Keratinocyte (primary cell): ENCODE measurements at regions not wholly inside any gene's neighbourhood (a gene's known extent, or its start where the extent isn't known, plus 50 kb on each side); places are given as distances from the start of the nearest gene placed in this dataset.

Experiments
- DNase-seq: peaks from one replicate; pipeline ENCODE4 v3.0.0-alpha.2; 2011; ENCODE audit warnings: low read depth, missing footprints, low spot score
- FAIRE-seq: peaks from 2 replicates; lab custom pipeline; 2011; peaks lifted over from hg19 to GRCh38; lab: Jason Lieb, UNC
- H2AFZ ChIP-seq: 2 replicates; pipeline ENCODE4 v1.6.0; 2012; ENCODE audit warnings: low read length, control low read depth, inconsistent platforms; ENCODE audit not compliant: control insufficient read depth
- H3K27ac ChIP-seq: 2 replicates; pipeline ENCODE4 v1.5.1; 2011; ENCODE audit warnings: low read length; ENCODE audit not compliant: control insufficient read depth, insufficient read depth
- H3K27me3 ChIP-seq: 3 replicates; pipeline ENCODE4 v1.6.0; 2011; ENCODE audit warnings: low read length; ENCODE audit not compliant: control insufficient read depth, insufficient read depth; ENCODE audit errors: extremely low read depth
- H3K36me3 ChIP-seq, 2 experiments: 2 replicates in 1 of 2; 3 replicates in 1 of 2; pipeline ENCODE4 v1.5.1; 2011; ENCODE audit warnings: low read length in 2 of 2, mild to moderate bottlenecking in 1 of 2; ENCODE audit not compliant: control insufficient read depth in 2 of 2, insufficient read depth in 2 of 2; ENCODE audit errors: extremely low read depth in 1 of 2
- H3K4me1 ChIP-seq: 3 replicates; pipeline ENCODE4 v1.5.1; 2011; ENCODE audit warnings: low read length; ENCODE audit not compliant: control insufficient read depth, insufficient read depth; ENCODE audit errors: extremely low read depth
- H3K4me2 ChIP-seq: 3 replicates; pipeline ENCODE4 v1.6.0; 2011; ENCODE audit warnings: low read depth, low read length; ENCODE audit not compliant: control insufficient read depth, insufficient read depth; ENCODE audit errors: extremely low read depth
- H3K4me3 ChIP-seq, 3 experiments: fragments of 200-600 bp in 1 of 3; sonication (generic) in 1 of 3; 2 replicates in 2 of 3; 3 replicates in 1 of 3; pipeline ENCODE4 v1.5.1; 2011 to 2016; ENCODE audit warnings: low read length in 3 of 3, mild to moderate bottlenecking in 3 of 3, control low read depth in 2 of 3, inconsistent platforms in 1 of 3, low read depth in 1 of 3, mixed read lengths in 1 of 3, mixed run types in 1 of 3, moderate library complexity in 1 of 3; ENCODE audit not compliant: control insufficient read depth in 2 of 3, insufficient read depth in 2 of 3; ENCODE audit errors: extremely low read depth in 1 of 3
- H3K79me2 ChIP-seq: 2 replicates; pipeline ENCODE4 v1.6.0; 2012; ENCODE audit warnings: low read length; ENCODE audit not compliant: control insufficient read depth, insufficient read depth
- H3K9ac ChIP-seq: 3 replicates; pipeline ENCODE4 v1.6.0; 2011; ENCODE audit warnings: low read length; ENCODE audit not compliant: control insufficient read depth, insufficient read depth; ENCODE audit errors: extremely low read depth
- H3K9me1 ChIP-seq: 3 replicates; pipeline ENCODE4 v1.6.0; 2011; ENCODE audit warnings: low read length; ENCODE audit not compliant: control insufficient read depth, insufficient read depth; ENCODE audit errors: extremely low read depth
- H3K9me3 ChIP-seq: 2 replicates; pipeline ENCODE4 v1.5.1; 2012; ENCODE audit warnings: low read depth, low read length; ENCODE audit not compliant: control insufficient read depth
- H4K20me1 ChIP-seq: 3 replicates; pipeline ENCODE4 v1.6.0; 2011; ENCODE audit warnings: low read length; ENCODE audit not compliant: control insufficient read depth, insufficient read depth; ENCODE audit errors: extremely low read depth
- EZH2 ChIP-seq: IDR thresholded peaks from one replicate; pipeline ENCODE4 v1.6.1; 2012; ENCODE audit warnings: inconsistent platforms, mild to moderate bottlenecking, low read length, moderate library complexity
- dilution Hi-C: fragments of 300-500 bp; cut with MboI; formaldehyde crosslinking; loops from one replicate; pipeline ENCODE4 v1.7.0; 2020; ENCODE audit warnings: low sequenced_read_pairs; ENCODE audit not compliant: extremely low pct_ligation_motif_present
- TF ChIP-seq, protein P1 (sequence below), 3 experiments: IDR thresholded peaks in 1 of 3; conservative IDR thresholded peaks in 1 of 3; optimal IDR thresholded peaks in 1 of 3; 2 replicates in 2 of 3; 3 replicates in 1 of 3; pipeline versions ENCODE3 to v1.5.1; 2011; ENCODE audit warnings: low read length in 3 of 3, mild to moderate bottlenecking in 3 of 3, moderate library complexity in 2 of 3, control low read depth in 1 of 3, inconsistent platforms in 1 of 3; ENCODE audit not compliant: insufficient read depth in 2 of 3; ENCODE audit errors: extremely low read depth in 1 of 3

GRCh38 chrX:131792789-131793462, 230.2 kb upstream of the STK26 start:
- H3K4me3 ChIP-seq: peak overlapping the region; percentile 33 to 63 (median 57)

DNA sequence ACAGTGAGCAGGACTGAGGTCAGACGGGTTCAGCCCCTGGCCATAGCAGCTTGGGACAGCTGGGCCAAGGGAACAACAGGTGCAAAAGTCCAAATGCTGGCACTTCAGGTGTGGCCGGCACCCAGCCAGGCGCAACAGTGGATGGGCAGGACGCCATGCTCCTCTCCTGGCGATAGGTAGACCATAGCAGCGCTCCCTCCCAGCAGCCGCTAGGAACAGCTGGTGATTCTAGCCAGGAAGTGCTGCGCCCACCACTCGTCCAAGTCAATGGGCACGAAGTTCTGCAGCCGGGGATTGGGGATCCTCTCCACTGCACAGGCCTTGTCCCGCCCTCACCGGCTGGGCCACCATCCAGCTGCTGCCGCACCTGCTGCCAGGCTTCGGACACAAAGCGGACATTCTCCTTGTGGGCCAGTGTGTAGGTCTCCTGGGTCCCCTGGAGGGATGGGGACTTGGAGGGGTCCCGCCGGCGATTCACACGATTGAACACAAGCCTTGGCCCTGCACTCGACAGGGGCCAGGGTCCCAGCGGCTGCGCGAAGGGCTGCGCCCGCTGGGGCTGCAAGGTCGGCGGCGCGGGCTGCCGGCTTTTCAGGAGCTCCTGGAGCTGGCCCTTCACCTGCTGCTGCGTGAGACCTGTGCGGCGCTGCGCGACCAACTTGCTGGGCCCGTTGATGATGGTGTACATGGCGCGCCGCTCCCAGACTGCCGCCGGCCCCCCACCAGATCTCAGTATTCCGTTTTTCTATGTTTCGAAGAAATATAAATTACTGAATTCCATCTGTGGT, 227.5 kb upstream of the STK26 start:
- no peaks in the 10 kb centered on the region for H3K36me3 ChIP-seq
- H3K4me2 ChIP-seq: no peak overlapping the region
- dilution Hi-C loops: no loop called here
- TF ChIP-seq EZH2: peak; percentile 23
- TF ChIP-seq, protein P1, sequence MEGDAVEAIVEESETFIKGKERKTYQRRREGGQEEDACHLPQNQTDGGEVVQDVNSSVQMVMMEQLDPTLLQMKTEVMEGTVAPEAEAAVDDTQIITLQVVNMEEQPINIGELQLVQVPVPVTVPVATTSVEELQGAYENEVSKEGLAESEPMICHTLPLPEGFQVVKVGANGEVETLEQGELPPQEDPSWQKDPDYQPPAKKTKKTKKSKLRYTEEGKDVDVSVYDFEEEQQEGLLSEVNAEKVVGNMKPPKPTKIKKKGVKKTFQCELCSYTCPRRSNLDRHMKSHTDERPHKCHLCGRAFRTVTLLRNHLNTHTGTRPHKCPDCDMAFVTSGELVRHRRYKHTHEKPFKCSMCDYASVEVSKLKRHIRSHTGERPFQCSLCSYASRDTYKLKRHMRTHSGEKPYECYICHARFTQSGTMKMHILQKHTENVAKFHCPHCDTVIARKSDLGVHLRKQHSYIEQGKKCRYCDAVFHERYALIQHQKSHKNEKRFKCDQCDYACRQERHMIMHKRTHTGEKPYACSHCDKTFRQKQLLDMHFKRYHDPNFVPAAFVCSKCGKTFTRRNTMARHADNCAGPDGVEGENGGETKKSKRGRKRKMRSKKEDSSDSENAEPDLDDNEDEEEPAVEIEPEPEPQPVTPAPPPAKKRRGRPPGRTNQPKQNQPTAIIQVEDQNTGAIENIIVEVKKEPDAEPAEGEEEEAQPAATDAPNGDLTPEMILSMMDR (optimal IDR thresholded peaks at IDR 0.05 in 1 of 3, IDR thresholded peaks at IDR 0.05 in 1 of 3, conservative IDR thresholded peaks at IDR 0.05 in 1 of 3; ENCODE audit: extremely low read depth in 1 of 3, insufficient read depth in 2 of 3, low read length in 3 of 3): no peak
- H3K9me3 ChIP-seq: no peaks in the 10 kb centered on the region
- no peak overlapping the region for H3K4me3 ChIP-seq
- no peaks in the 10 kb centered on the region for H4K20me1 ChIP-seq
- FAIRE-seq (no peak), DNase-seq (no peak)
- H3K79me2 ChIP-seq: no peaks in the 10 kb centered on the region
- H3K9ac ChIP-seq: no peak overlapping the region
- H3K4me1 ChIP-seq: peaks cover 8% of the 10 kb centered on the region
- H3K27me3 ChIP-seq: peaks cover 16% of the 10 kb centered on the region
- H3K9me1 ChIP-seq: no peaks in the 10 kb centered on the region
- H2AFZ ChIP-seq: no peak overlapping the region
- H3K27ac ChIP-seq: no peak overlapping the region

More at GRCh38 chrX:131792789-131793462, 230.2 kb upstream of the STK26 start:
- peak overlapping the region; percentile 84 for H2AFZ ChIP-seq
- H3K4me1 ChIP-seq: peaks cover 8% of the 10 kb centered on the region
- peak overlapping the region; percentile 87 for H3K4me2 ChIP-seq
- H3K9me1 ChIP-seq: no peaks in the 10 kb centered on the region
- dilution Hi-C loops: no loop called here
- peak overlapping the region; percentile 49 for H3K9ac ChIP-seq
- H3K27me3 ChIP-seq: peaks cover 16% of the 10 kb centered on the region
- no peaks in the 10 kb centered on the region for H4K20me1 ChIP-seq
- FAIRE-seq (peak; percentile 74), DNase-seq (peak; percentile 32)
- H3K36me3 ChIP-seq: no peaks in the 10 kb centered on the region
- H3K79me2 ChIP-seq: no peaks in the 10 kb centered on the region
- H3K9me3 ChIP-seq: no peaks in the 10 kb centered on the region
- TF ChIP-seq, protein P1 (optimal IDR thresholded peaks at IDR 0.05 in 1 of 3, IDR thresholded peaks at IDR 0.05 in 1 of 3, conservative IDR thresholded peaks at IDR 0.05 in 1 of 3; ENCODE audit: extremely low read depth in 1 of 3, insufficient read depth in 2 of 3, low read length in 3 of 3): peak; percentile 27 to 54 (median 41)
- no peak for TF ChIP-seq EZH2
- H3K27ac ChIP-seq: peak overlapping the region; percentile 38
